NB4 (cell line): ENCODE measurements at regions not wholly inside any gene's neighbourhood (a gene's known extent, or its start where the extent isn't known, plus 50 kb on each side); places are given as distances from the start of the nearest gene placed in this dataset.

Source experiments
- DNase-seq: peaks from one replicate; pipeline ENCODE4 v3.0.0; 2010; ENCODE audit warnings: low read depth
- H3K4me3 ChIP-seq: one replicate; pipeline ENCODE4 v1.5.1; 2011; ENCODE audit warnings: mild to moderate bottlenecking, low read depth, low read length, moderate library complexity
- MAX ChIP-seq: IDR thresholded peaks from 2 replicates; pipeline ENCODE4 v1.6.1; 2011; ENCODE audit warnings: low read depth, low read length
- MYC ChIP-seq: IDR thresholded peaks from 2 replicates; pipeline ENCODE4 v1.6.1; 2011; ENCODE audit warnings: low read depth, low read length
- POLR2A ChIP-seq: IDR thresholded peaks from 2 replicates; pipeline ENCODE4 v1.6.1; 2011; ENCODE audit warnings: mild to moderate bottlenecking; ENCODE audit not compliant: insufficient read length; ENCODE audit errors: extremely low read depth
- TF ChIP-seq, protein P1 (sequence below): IDR thresholded peaks from one replicate; pipeline ENCODE4 v1.5.1; 2012; ENCODE audit warnings: low read depth, low read length

- no peak overlapping the region for H3K4me3 ChIP-seq
- TF ChIP-seq MYC (no peak), POLR2A (no peak), MAX (no peak)
- TF ChIP-seq, protein P1, sequence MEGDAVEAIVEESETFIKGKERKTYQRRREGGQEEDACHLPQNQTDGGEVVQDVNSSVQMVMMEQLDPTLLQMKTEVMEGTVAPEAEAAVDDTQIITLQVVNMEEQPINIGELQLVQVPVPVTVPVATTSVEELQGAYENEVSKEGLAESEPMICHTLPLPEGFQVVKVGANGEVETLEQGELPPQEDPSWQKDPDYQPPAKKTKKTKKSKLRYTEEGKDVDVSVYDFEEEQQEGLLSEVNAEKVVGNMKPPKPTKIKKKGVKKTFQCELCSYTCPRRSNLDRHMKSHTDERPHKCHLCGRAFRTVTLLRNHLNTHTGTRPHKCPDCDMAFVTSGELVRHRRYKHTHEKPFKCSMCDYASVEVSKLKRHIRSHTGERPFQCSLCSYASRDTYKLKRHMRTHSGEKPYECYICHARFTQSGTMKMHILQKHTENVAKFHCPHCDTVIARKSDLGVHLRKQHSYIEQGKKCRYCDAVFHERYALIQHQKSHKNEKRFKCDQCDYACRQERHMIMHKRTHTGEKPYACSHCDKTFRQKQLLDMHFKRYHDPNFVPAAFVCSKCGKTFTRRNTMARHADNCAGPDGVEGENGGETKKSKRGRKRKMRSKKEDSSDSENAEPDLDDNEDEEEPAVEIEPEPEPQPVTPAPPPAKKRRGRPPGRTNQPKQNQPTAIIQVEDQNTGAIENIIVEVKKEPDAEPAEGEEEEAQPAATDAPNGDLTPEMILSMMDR, result no peak
- DNase-seq, result no peak
Measured at GRCh38 chr16:18047761-18048160, 288.8 kb downstream of the NPIPA8 start.

DNA sequence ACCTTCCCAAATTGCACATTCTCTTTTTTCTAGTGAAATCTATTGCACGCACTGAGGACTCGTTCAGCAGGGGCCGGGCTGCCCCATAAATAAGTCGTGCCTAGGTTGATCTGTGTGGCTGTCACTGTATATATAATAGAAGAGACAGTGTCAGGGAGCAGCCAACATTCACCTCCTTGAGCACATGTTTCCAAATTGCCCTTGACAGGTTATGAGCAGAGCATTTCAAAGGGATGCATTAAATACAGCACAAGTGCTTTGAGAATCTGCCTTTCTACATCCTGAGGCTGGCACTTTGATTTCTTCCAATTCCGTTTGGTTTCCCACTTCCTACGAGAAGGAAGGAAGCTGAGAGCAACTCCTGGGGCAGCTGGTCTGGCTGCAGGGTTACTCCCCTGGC is 291.2 kb downstream of the NPIPA8 start:
- H3K4me3 ChIP-seq, result no peak overlapping the region
- TF ChIP-seq MYC (no peak), MAX (no peak)
- TF ChIP-seq, protein P1, result no peak
- DNase-seq, result no peak

DNA sequence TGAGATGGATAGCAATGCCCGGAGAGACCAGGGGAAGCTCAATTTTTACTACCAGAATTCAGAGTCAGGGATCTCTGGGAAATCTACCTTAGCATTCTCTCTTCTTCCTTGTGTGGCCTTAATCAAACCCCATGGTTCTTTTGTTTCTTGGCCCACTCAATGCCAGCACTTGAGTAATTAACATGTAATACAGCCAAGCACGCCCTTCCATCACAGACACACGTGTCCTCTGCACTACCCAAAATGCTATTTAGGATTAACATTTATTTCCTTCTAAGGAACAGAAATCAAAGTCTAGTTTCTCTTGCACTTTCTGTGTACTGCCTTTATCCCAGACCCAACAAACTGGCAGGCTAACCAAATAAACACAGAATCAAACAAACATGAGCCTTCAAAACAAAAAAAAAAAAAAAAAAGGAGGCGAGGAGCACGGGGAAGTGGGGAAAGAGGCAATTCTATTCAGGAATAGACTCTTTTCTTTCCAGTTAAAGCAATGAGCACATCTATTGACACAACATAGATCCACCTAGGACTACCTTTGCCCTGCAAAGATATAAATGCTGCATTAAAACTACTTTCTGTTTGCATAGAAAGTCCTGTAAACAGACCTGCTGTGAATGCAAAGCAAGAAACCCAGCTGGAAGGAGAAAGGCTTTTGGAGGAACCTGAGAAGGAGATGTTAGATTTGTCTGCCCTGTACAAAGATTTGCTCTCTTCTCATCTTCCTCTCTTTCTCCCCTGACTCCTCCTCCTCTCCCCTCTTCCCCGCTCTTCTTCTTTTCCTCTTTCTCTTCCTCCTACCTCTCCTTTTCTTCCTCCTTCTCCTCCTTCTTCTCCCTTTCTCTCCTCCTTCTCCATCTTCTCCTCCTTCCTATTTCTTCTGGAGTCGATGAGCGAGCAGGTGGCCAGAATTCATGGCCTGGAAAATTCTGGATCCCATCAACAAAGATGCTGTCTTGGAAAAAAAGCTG is 294.4 kb downstream of the NPIPA8 start:
- no peak overlapping the region for H3K4me3 ChIP-seq
- TF ChIP-seq MYC (no peak), POLR2A (no peak), MAX (no peak)
- TF ChIP-seq, protein P1, result no peak
- DNase-seq, result no peak

- DNase-seq, result peak; percentile 3
- no peak for TF ChIP-seq MAX
- TF ChIP-seq, protein P1, result no peak
- TF ChIP-seq MYC, result no peak
- no peak for TF ChIP-seq POLR2A
Measured at GRCh38 chr16:18039931-18040330, 296.6 kb downstream of the NPIPA8 start.

GRCh38 chr16:18037051-18037450 is 299.5 kb downstream of the NPIPA8 start:
- no peak overlapping the region for H3K4me3 ChIP-seq
- DNase-seq, result no peak
- TF ChIP-seq, protein P1, result no peak
- TF ChIP-seq POLR2A (no peak), MYC (no peak), MAX (no peak)

More at GRCh38 chr16:18039931-18040330, 296.6 kb downstream of the NPIPA8 start:
- no peak overlapping the region for H3K4me3 ChIP-seq
